SK-N-SH (cell line): ENCODE measurements at regions not wholly inside any gene's neighbourhood (a gene's known extent, or its start where the extent isn't known, plus 50 kb on each side); places are given as distances from the start of the nearest gene placed in this dataset.

Experiments used
- CTCF ChIA-PET: fragments of 300-600, 350-600 bp; formaldehyde crosslinking; extraction: SDS; loops from one replicate; lab custom pipeline; 2021; lab: Yijun Ruan, JAX
- POLR2A ChIA-PET: fragments of 350-600 bp; sonication (Branson Sonifier 250); formaldehyde crosslinking; extraction: SDS; loops from one replicate; lab custom pipeline; 2020; ENCODE audit warnings: antibody characterized with exemption, inconsistent platforms; lab: Yijun Ruan, JAX
- DNase-seq: peaks from one replicate; pipeline ENCODE4 v3.0.0; 2012
- H2AFZ ChIP-seq: fragments of 200-600 bp; sonication (generic); 2 replicates; pipeline ENCODE4 v1.8.1; 2016; ENCODE audit warnings: antibody characterized with exemption, mild to moderate bottlenecking, low read depth
- H3F3A ChIP-seq: fragments of 200-600 bp; sonication (generic); replicated peaks from 2 replicates; pipeline ENCODE3; 2016; ENCODE audit warnings: antibody characterized with exemption, mild to moderate bottlenecking; ENCODE audit not compliant: insufficient read depth
- H3K27ac ChIP-seq, 2 experiments: fragments of 200-500 bp in 1 of 2; fragments of 200-600 bp in 1 of 2; sonication (Bioruptor generic) in 1 of 2; sonication (generic), shearing (Covaris generic) in 1 of 2; 2 replicates each; pipeline versions ENCODE4 v1.5.1 to v1.6.1; 2014 to 2016; ENCODE audit warnings: low read depth in 2 of 2, inconsistent platforms in 1 of 2, low read length in 1 of 2, mild to moderate bottlenecking in 1 of 2, mixed read lengths in 1 of 2
- H3K27me3 ChIP-seq: fragments of 200-600 bp; sonication (generic), shearing (Covaris generic); 2 replicates; pipeline ENCODE4 v1.6.1; 2016; ENCODE audit warnings: mixed run types; ENCODE audit not compliant: insufficient read depth
- H3K36me3 ChIP-seq, 2 experiments: fragments of 200-500 bp in 1 of 2; fragments of 200-600 bp in 1 of 2; sonication (Bioruptor generic) in 1 of 2; sonication (generic) in 1 of 2; replicated peaks in 1 of 2; 2 replicates each; pipeline versions ENCODE3 to v1.5.1; 2014 to 2016; ENCODE audit warnings: low read length in 1 of 2, mild to moderate bottlenecking in 1 of 2; ENCODE audit not compliant: insufficient read depth in 2 of 2, control insufficient read depth in 1 of 2
- H3K4me1 ChIP-seq, 2 experiments: fragments of 200-500 bp in 1 of 2; fragments of 200-600 bp in 1 of 2; sonication (Bioruptor generic) in 1 of 2; sonication (generic), shearing (Covaris generic) in 1 of 2; 2 replicates each; pipeline versions ENCODE4 v1.5.1 to v1.6.1; 2014 to 2016; ENCODE audit warnings: low read depth in 1 of 2, low read length in 1 of 2, mixed run types in 1 of 2; ENCODE audit not compliant: insufficient read depth in 2 of 2, control insufficient read depth in 1 of 2
- H3K4me2 ChIP-seq: fragments of 200-600 bp; sonication (generic), shearing (Covaris generic); 2 replicates; pipeline ENCODE4 v1.6.1; 2017; ENCODE audit warnings: mixed run types
- H3K4me3 ChIP-seq, 2 experiments: fragments of 200-500 bp in 1 of 2; fragments of 200-600 bp in 1 of 2; sonication (Bioruptor generic) in 1 of 2; sonication (generic), shearing (Covaris generic) in 1 of 2; 2 replicates each; pipeline versions ENCODE4 v1.5.1 to v1.8.1; 2014 to 2016; ENCODE audit warnings: low read depth in 2 of 2, inconsistent platforms in 1 of 2, low read length in 1 of 2, mild to moderate bottlenecking in 1 of 2, mixed read lengths in 1 of 2, moderate library complexity in 1 of 2
- H3K79me2 ChIP-seq: fragments of 200-600 bp; sonication (generic); 2 replicates; pipeline ENCODE4 v1.8.1; 2017; ENCODE audit warnings: mild to moderate bottlenecking; ENCODE audit not compliant: insufficient read depth
- H3K9ac ChIP-seq: fragments of 200-600 bp; sonication (generic); 2 replicates; pipeline ENCODE4 v1.6.1; 2017; ENCODE audit warnings: mixed run types
- H3K9me2 ChIP-seq: fragments of 200-600 bp; sonication (generic); 2 replicates; pipeline ENCODE4 v1.6.1; 2017; ENCODE audit warnings: mixed run types
- H3K9me3 ChIP-seq: fragments of 200-600 bp; sonication (generic); 2 replicates; pipeline ENCODE4 v1.6.1; 2017; ENCODE audit warnings: mixed run types, mild to moderate bottlenecking, moderate library complexity
- H4K20me1 ChIP-seq: fragments of 200-600 bp; sonication (generic); 2 replicates; pipeline ENCODE4 v1.6.1; 2017; ENCODE audit warnings: mild to moderate bottlenecking, mixed run types; ENCODE audit not compliant: insufficient read depth
- CHD2 ChIP-seq: fragments of 150-350 bp; IDR thresholded peaks from 2 replicates; pipeline ENCODE4 v1.6.1; 2018; ENCODE audit warnings: low read length; ENCODE audit not compliant: partially characterized antibody
- ELF1 ChIP-seq: IDR thresholded peaks from 2 replicates; pipeline ENCODE4 v1.4.0; 2012
- EZH2phosphoT487 ChIP-seq: fragments of 200-600 bp; sonication (generic); IDR thresholded peaks from 2 replicates; pipeline ENCODE4 v1.6.1; 2017; ENCODE audit warnings: low read depth, mixed run types, mild to moderate bottlenecking, antibody characterized with exemption, moderate library complexity, borderline replicate concordance
- FOXJ3 ChIP-seq: sonication (generic); formaldehyde crosslinking; IDR thresholded peaks from 2 replicates; pipeline ENCODE4 v1.5.1; 2020; ENCODE audit warnings: mild to moderate bottlenecking, missing genetic modification reagents
- FOXM1 ChIP-seq: IDR thresholded peaks from 2 replicates; pipeline ENCODE4 v1.4.0; 2012; ENCODE audit warnings: low read depth, mild to moderate bottlenecking
- MEF2A ChIP-seq: IDR thresholded peaks from 2 replicates; pipeline ENCODE4 v1.4.0; 2012; ENCODE audit warnings: low read depth, borderline replicate concordance
- MXI1 ChIP-seq: IDR thresholded peaks from 2 replicates; pipeline ENCODE4 v1.6.1; 2012; ENCODE audit warnings: mild to moderate bottlenecking, low read depth, low read length, improper control_type of control experiment
- NRF1 ChIP-seq: IDR thresholded peaks from 2 replicates; pipeline ENCODE4 v1.6.1; 2012; ENCODE audit warnings: low read depth, mild to moderate bottlenecking, low read length
- POLR2AphosphoS5 ChIP-seq: IDR thresholded peaks from 2 replicates; pipeline ENCODE4 v1.6.1; 2012; ENCODE audit warnings: low read depth, low read length
- RCOR1 ChIP-seq: fragments of 150-350 bp; IDR thresholded peaks from 2 replicates; pipeline ENCODE4 v1.6.1; 2017; ENCODE audit warnings: antibody characterized with exemption, low read length
- RXRA ChIP-seq: IDR thresholded peaks from 2 replicates; pipeline ENCODE4 v1.4.0; 2012; ENCODE audit warnings: low read depth, mild to moderate bottlenecking, borderline replicate concordance
- SIN3A ChIP-seq: IDR thresholded peaks from 2 replicates; pipeline ENCODE4 v1.6.1; 2012; ENCODE audit warnings: low read depth, mild to moderate bottlenecking, low read length, moderate library complexity, borderline replicate concordance
- TCF12 ChIP-seq: IDR thresholded peaks from 2 replicates; pipeline ENCODE4 v1.4.0; 2012
- TEAD4 ChIP-seq: IDR thresholded peaks from 2 replicates; pipeline ENCODE4 v1.4.0; 2012; ENCODE audit warnings: mild to moderate bottlenecking, borderline replicate concordance; ENCODE audit not compliant: insufficient read depth
- YY1 ChIP-seq: IDR thresholded peaks from 2 replicates; pipeline ENCODE4 v1.4.0; 2012; ENCODE audit warnings: low read depth, mild to moderate bottlenecking
- WGBS: methylation state at CpG from one replicate; pipeline ENCODE4 v1.1.6; 2017; ENCODE audit warnings: low lambda C conversion rate; 5-methylcytosine and 5-hydroxymethylcytosine counted together
- TF ChIP-seq, protein P1 (sequence below): IDR thresholded peaks from 2 replicates; pipeline ENCODE4 v1.4.0; 2012; ENCODE audit warnings: low read depth
- TF ChIP-seq, protein P2 (sequence below): fragments of 200-600 bp; sonication (generic); IDR thresholded peaks from 2 replicates; pipeline ENCODE4 v1.6.1; 2017; ENCODE audit warnings: antibody characterized with exemption, mild to moderate bottlenecking, moderate library complexity
- TF ChIP-seq, protein P3 (sequence below): IDR thresholded peaks from 2 replicates; pipeline ENCODE4 v1.4.0; 2012; ENCODE audit warnings: low read depth, borderline replicate concordance
- TF ChIP-seq, protein P4 (sequence below): IDR thresholded peaks from 2 replicates; pipeline ENCODE4 v1.4.0; 2012; ENCODE audit warnings: low read depth, borderline replicate concordance
- TF ChIP-seq, protein P5 (sequence below): IDR thresholded peaks from 2 replicates; pipeline ENCODE4 v1.6.1; 2012; ENCODE audit warnings: mild to moderate bottlenecking, low read depth, low read length, moderate library complexity
- TF ChIP-seq, protein P6 (sequence below): IDR thresholded peaks from 2 replicates; pipeline ENCODE4; 2012

DNA sequence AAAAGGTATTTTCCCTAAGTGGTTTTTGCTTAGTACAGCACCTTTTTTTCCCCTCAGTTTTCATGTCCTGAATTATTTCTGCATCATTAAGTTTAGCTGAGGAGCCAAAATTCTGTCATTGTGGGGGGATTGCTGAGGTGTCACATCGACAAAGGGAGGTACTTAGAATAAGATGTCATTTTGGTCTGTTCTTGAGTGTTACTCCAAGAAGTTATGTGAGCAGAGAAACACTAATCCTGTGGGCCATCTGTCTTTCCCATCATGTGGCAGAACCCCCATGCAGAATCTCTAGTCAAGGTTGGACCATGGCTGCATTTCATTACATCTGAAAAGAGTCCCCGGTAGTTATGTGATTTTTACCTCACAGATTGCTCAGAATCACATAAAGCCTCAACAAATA, 167.8 kb upstream of the CENPW start (continued):
- TF ChIP-seq, protein P1, sequence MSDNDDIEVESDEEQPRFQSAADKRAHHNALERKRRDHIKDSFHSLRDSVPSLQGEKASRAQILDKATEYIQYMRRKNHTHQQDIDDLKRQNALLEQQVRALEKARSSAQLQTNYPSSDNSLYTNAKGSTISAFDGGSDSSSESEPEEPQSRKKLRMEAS: no peak
- TF ChIP-seq POLR2AphosphoS5 (no peak), YY1 (no peak), FOXJ3 (CRISPR knock-in tag) (no peak)

DNA sequence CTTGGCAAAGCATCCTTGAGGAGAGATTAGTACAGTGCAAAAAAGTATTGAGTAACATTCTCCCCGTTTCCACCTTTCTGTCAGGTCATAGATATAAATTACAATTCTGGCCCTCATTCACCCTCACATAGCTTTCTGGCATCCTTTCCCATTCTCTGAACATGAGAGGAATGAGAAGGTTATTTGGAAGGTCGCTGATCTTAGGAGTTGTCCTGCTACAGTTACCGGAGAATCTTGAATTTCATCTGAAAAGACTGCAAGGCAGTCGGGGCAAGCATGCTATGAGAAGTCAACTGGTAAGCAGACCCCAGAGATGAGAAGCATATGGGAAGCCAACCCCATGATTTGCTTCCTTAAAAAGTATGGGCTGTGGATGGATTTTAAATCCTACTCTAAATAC, 166.7 kb upstream of the CENPW start:
- POLR2A ChIA-PET: no interaction called here
- H3K4me1 ChIP-seq: no peaks in the 10 kb centered on the region
- no peak overlapping the region for H2AFZ ChIP-seq
- H3K79me2 ChIP-seq: no peaks in the 10 kb centered on the region
- DNase-seq: no peak
- H3K36me3 ChIP-seq: no peaks in the 10 kb centered on the region
- no peak overlapping the region for H3K27ac ChIP-seq
- H3F3A ChIP-seq: no peaks in the 10 kb centered on the region
- no peaks in the 10 kb centered on the region; the same call in 1 of the 2 replicates for H3K27me3 ChIP-seq
- H4K20me1 ChIP-seq: no peaks in the 10 kb centered on the region
- H3K4me2 ChIP-seq: no peak overlapping the region
- TF ChIP-seq YY1: no peak
- TF ChIP-seq RCOR1: no peak
- TF ChIP-seq, protein P2, sequence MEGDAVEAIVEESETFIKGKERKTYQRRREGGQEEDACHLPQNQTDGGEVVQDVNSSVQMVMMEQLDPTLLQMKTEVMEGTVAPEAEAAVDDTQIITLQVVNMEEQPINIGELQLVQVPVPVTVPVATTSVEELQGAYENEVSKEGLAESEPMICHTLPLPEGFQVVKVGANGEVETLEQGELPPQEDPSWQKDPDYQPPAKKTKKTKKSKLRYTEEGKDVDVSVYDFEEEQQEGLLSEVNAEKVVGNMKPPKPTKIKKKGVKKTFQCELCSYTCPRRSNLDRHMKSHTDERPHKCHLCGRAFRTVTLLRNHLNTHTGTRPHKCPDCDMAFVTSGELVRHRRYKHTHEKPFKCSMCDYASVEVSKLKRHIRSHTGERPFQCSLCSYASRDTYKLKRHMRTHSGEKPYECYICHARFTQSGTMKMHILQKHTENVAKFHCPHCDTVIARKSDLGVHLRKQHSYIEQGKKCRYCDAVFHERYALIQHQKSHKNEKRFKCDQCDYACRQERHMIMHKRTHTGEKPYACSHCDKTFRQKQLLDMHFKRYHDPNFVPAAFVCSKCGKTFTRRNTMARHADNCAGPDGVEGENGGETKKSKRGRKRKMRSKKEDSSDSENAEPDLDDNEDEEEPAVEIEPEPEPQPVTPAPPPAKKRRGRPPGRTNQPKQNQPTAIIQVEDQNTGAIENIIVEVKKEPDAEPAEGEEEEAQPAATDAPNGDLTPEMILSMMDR: no peak
- TF ChIP-seq RXRA: no peak
- TF ChIP-seq, protein P3, sequence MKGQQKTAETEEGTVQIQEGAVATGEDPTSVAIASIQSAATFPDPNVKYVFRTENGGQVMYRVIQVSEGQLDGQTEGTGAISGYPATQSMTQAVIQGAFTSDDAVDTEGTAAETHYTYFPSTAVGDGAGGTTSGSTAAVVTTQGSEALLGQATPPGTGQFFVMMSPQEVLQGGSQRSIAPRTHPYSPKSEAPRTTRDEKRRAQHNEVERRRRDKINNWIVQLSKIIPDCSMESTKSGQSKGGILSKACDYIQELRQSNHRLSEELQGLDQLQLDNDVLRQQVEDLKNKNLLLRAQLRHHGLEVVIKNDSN: no peak
- no peak for TF ChIP-seq TEAD4
- TF ChIP-seq TCF12: no peak
- TF ChIP-seq MXI1: no peak
- TF ChIP-seq ELF1: no peak
- TF ChIP-seq, protein P4, sequence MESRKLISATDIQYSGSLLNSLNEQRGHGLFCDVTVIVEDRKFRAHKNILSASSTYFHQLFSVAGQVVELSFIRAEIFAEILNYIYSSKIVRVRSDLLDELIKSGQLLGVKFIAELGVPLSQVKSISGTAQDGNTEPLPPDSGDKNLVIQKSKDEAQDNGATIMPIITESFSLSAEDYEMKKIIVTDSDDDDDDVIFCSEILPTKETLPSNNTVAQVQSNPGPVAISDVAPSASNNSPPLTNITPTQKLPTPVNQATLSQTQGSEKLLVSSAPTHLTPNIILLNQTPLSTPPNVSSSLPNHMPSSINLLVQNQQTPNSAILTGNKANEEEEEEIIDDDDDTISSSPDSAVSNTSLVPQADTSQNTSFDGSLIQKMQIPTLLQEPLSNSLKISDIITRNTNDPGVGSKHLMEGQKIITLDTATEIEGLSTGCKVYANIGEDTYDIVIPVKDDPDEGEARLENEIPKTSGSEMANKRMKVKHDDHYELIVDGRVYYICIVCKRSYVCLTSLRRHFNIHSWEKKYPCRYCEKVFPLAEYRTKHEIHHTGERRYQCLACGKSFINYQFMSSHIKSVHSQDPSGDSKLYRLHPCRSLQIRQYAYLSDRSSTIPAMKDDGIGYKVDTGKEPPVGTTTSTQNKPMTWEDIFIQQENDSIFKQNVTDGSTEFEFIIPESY: no peak
- no peak for TF ChIP-seq POLR2AphosphoS5
- no peak for TF ChIP-seq MEF2A
- TF ChIP-seq, protein P1: no peak
- TF ChIP-seq EZH2phosphoT487: no peak
- TF ChIP-seq, protein P5, sequence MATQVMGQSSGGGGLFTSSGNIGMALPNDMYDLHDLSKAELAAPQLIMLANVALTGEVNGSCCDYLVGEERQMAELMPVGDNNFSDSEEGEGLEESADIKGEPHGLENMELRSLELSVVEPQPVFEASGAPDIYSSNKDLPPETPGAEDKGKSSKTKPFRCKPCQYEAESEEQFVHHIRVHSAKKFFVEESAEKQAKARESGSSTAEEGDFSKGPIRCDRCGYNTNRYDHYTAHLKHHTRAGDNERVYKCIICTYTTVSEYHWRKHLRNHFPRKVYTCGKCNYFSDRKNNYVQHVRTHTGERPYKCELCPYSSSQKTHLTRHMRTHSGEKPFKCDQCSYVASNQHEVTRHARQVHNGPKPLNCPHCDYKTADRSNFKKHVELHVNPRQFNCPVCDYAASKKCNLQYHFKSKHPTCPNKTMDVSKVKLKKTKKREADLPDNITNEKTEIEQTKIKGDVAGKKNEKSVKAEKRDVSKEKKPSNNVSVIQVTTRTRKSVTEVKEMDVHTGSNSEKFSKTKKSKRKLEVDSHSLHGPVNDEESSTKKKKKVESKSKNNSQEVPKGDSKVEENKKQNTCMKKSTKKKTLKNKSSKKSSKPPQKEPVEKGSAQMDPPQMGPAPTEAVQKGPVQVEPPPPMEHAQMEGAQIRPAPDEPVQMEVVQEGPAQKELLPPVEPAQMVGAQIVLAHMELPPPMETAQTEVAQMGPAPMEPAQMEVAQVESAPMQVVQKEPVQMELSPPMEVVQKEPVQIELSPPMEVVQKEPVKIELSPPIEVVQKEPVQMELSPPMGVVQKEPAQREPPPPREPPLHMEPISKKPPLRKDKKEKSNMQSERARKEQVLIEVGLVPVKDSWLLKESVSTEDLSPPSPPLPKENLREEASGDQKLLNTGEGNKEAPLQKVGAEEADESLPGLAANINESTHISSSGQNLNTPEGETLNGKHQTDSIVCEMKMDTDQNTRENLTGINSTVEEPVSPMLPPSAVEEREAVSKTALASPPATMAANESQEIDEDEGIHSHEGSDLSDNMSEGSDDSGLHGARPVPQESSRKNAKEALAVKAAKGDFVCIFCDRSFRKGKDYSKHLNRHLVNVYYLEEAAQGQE: no peak
- TF ChIP-seq, protein P6, sequence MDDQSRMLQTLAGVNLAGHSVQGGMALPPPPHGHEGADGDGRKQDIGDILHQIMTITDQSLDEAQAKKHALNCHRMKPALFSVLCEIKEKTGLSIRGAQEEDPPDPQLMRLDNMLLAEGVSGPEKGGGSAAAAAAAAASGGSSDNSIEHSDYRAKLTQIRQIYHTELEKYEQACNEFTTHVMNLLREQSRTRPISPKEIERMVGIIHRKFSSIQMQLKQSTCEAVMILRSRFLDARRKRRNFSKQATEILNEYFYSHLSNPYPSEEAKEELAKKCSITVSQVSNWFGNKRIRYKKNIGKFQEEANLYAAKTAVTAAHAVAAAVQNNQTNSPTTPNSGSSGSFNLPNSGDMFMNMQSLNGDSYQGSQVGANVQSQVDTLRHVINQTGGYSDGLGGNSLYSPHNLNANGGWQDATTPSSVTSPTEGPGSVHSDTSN: no peak
- no peak for TF ChIP-seq NRF1
- no peak for TF ChIP-seq CHD2
- TF ChIP-seq SIN3A: no peak
- TF ChIP-seq FOXM1: no peak
- no peaks in the 10 kb centered on the region for H3K9me2 ChIP-seq
- CTCF ChIA-PET: no interaction called here
- H3K9ac ChIP-seq: no peak overlapping the region
- H3K4me3 ChIP-seq: no peak overlapping the region
- no peaks in the 10 kb centered on the region for H3K9me3 ChIP-seq
- 82% methylated on average over 4 of the region's 4 CpGs for WGBS
